WTC11 (cell line): ENCODE measurements at regions not wholly inside any gene's neighbourhood (a gene's known extent, or its start where the extent isn't known, plus 50 kb on each side); places are given as distances from the start of the nearest gene placed in this dataset.

ENCODE experiments used
- ATAC-seq: fragments of 200-7000 bp; cut with Tn5 transposase; 2 replicates; pipeline ENCODE4 v1.10.0; 2021; ENCODE audit warnings: mild to moderate bottlenecking, moderate library complexity
- CTCF ChIA-PET: fragments of 300-600 bp; sonication (Branson Sonifier 250); formaldehyde crosslinking; loops from one replicate; lab custom pipeline; 2021; ENCODE audit warnings: antibody characterized with exemption; lab: Charles Lee
- POLR2A ChIA-PET: fragments of 350-600 bp; sonication (Branson Sonifier 250); formaldehyde crosslinking; loops from one replicate; lab custom pipeline; 2021; ENCODE audit warnings: antibody characterized with exemption; lab: Charles Lee
- DNase-seq: peaks from one replicate; pipeline ENCODE4 v3.0.0; 2021; ENCODE audit warnings: low spot score
- H3K27ac Mint-ChIP-seq: 2 replicates; pipeline ENCODE4 v1.8.0; 2021; ENCODE audit warnings: mixed read lengths
- H3K27me3 Mint-ChIP-seq: 2 replicates; pipeline ENCODE4 v1.8.0; 2021; ENCODE audit warnings: low read depth, mild to moderate bottlenecking, moderate library complexity, mixed read lengths
- H3K36me3 Mint-ChIP-seq: 2 replicates; pipeline ENCODE4 v1.8.0; 2021; ENCODE audit warnings: mixed read lengths
- H3K4me1 Mint-ChIP-seq: 2 replicates; pipeline ENCODE4 v1.8.0; 2022; ENCODE audit warnings: mixed read lengths
- H3K4me3 Mint-ChIP-seq: 2 replicates; pipeline ENCODE4 v1.8.0; 2021; ENCODE audit warnings: mild to moderate bottlenecking, moderate library complexity, mixed read lengths
- H3K9me3 Mint-ChIP-seq: 2 replicates; pipeline ENCODE4 v1.8.0; 2021; ENCODE audit warnings: mixed read lengths
- ATF2 ChIP-seq: sonication (generic); formaldehyde crosslinking; IDR thresholded peaks from 2 replicates; pipeline ENCODE4 v1.8.1; 2022; ENCODE audit warnings: low read depth, missing genetic modification reagents, borderline replicate concordance
- GRHL2 ChIP-seq: fragments of 250-450 bp; sonication (Bioruptor Pico); IDR thresholded peaks from 2 replicates; pipeline ENCODE4 v1.8.0; 2022; ENCODE audit warnings: mild to moderate bottlenecking, moderate library complexity; ENCODE audit not compliant: insufficient replicate concordance, severe bottlenecking
- HMGA2 ChIP-seq: fragments of 250-450 bp; sonication (Bioruptor Pico); IDR thresholded peaks from 2 replicates; pipeline ENCODE4 v1.4.0; 2021; ENCODE audit warnings: mild to moderate bottlenecking, moderate library complexity
- MXD4 ChIP-seq: fragments of 250-450 bp; sonication (Bioruptor Pico); IDR thresholded peaks from 2 replicates; pipeline ENCODE4 v1.8.0; 2021; ENCODE audit warnings: mild to moderate bottlenecking, moderate library complexity, borderline replicate concordance
- NFATC4 ChIP-seq: fragments of 250-450 bp; sonication (Bioruptor Pico); IDR thresholded peaks from 2 replicates; pipeline ENCODE4 v1.9.0; 2021; ENCODE audit warnings: mild to moderate bottlenecking
- PRRX2 ChIP-seq: fragments of 250-450 bp; sonication (Bioruptor Pico); IDR thresholded peaks from 2 replicates; pipeline ENCODE4 v1.8.0; 2021; ENCODE audit warnings: mild to moderate bottlenecking
- SMAD4 ChIP-seq: sonication (generic); formaldehyde crosslinking; IDR thresholded peaks from 2 replicates; pipeline ENCODE4 v1.8.0; 2022; ENCODE audit warnings: mild to moderate bottlenecking, missing genetic modification reagents
- TCF7 ChIP-seq: sonication (generic); formaldehyde crosslinking; IDR thresholded peaks from 2 replicates; pipeline ENCODE4 v1.8.0; 2022; ENCODE audit warnings: mild to moderate bottlenecking, low read depth, missing genetic modification reagents, moderate library complexity
- TP53 ChIP-seq: sonication (generic); formaldehyde crosslinking; IDR thresholded peaks from 2 replicates; pipeline ENCODE4 v1.8.1; 2023; ENCODE audit warnings: mild to moderate bottlenecking, missing genetic modification reagents
- ZNF532 ChIP-seq: fragments of 250-450 bp; sonication (Bioruptor Pico); IDR thresholded peaks from 2 replicates; pipeline ENCODE4 v1.9.0; 2021; ENCODE audit warnings: mild to moderate bottlenecking, borderline replicate concordance
- TF ChIP-seq, protein P1 (sequence below): sonication (generic); formaldehyde crosslinking; IDR thresholded peaks from 2 replicates; pipeline ENCODE4 v1.8.1; 2022; ENCODE audit warnings: mild to moderate bottlenecking, moderate library complexity, missing genetic modification reagents
- TF ChIP-seq, protein P2 (sequence below): fragments of 250-450 bp; sonication (Bioruptor Pico); IDR thresholded peaks from 2 replicates; pipeline ENCODE4 v2.1.2; 2022; ENCODE audit warnings: mild to moderate bottlenecking, moderate library complexity
- TF ChIP-seq, protein P3 (sequence below): sonication (generic); formaldehyde crosslinking; IDR thresholded peaks from 2 replicates; pipeline ENCODE4 v1.8.0; 2023; ENCODE audit warnings: missing genetic modification reagents, mild to moderate bottlenecking, borderline replicate concordance
- TF ChIP-seq, protein P4 (sequence below): sonication (generic); formaldehyde crosslinking; IDR thresholded peaks from 2 replicates; pipeline ENCODE4 v1.8.1; 2023; ENCODE audit warnings: mild to moderate bottlenecking, moderate library complexity, missing genetic modification reagents

DNA sequence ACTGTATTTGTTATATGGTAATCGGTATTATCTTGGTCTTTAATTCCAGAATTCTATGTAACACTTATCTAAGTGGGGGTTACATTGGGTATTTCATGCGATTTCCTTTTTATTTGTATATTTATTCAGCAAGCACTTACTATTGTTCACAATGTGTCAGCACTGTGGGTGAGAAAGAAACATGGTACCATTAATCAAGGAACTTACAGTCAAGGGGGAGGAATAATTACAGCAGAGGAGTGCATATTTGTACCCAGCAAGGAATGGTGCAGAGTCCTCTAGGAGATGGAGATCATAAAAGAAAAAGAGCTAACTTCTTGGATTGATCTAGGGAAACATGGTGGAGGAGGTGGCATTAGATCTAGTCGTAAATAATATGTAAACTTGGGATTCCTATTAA, 117.0 kb upstream of the KCNJ16 start:
- no peak for ATAC-seq
- DNase-seq: no peak
- CTCF ChIA-PET: no interaction called here
- H3K36me3 Mint-ChIP-seq: no peaks in the 10 kb centered on the region
- no peak overlapping the region for H3K27ac Mint-ChIP-seq
- peaks cover 22% of the 10 kb centered on the region for H3K4me1 Mint-ChIP-seq
- H3K27me3 Mint-ChIP-seq: no peaks in the 10 kb centered on the region; the same call in 1 of the 2 replicates
- H3K9me3 Mint-ChIP-seq: peaks cover 4% of the 10 kb centered on the region
- TF ChIP-seq SMAD4 (CRISPR knock-in tag): no peak
- TF ChIP-seq, protein P1, sequence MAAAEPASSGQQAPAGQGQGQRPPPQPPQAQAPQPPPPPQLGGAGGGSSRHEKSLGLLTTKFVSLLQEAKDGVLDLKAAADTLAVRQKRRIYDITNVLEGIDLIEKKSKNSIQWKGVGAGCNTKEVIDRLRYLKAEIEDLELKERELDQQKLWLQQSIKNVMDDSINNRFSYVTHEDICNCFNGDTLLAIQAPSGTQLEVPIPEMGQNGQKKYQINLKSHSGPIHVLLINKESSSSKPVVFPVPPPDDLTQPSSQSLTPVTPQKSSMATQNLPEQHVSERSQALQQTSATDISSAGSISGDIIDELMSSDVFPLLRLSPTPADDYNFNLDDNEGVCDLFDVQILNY (CRISPR knock-in tag): no peak
- no peak for TF ChIP-seq ZNF532
- TF ChIP-seq, protein P2, sequence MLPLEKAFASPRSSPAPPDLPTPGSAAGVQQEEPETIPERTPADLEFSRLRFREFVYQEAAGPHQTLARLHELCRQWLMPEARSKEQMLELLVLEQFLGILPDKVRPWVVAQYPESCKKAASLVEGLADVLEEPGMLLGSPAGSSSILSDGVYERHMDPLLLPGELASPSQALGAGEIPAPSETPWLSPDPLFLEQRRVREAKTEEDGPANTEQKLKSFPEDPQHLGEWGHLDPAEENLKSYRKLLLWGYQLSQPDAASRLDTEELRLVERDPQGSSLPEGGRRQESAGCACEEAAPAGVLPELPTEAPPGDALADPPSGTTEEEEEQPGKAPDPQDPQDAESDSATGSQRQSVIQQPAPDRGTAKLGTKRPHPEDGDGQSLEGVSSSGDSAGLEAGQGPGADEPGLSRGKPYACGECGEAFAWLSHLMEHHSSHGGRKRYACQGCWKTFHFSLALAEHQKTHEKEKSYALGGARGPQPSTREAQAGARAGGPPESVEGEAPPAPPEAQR (CRISPR knock-in tag): no peak
- TF ChIP-seq, protein P3, sequence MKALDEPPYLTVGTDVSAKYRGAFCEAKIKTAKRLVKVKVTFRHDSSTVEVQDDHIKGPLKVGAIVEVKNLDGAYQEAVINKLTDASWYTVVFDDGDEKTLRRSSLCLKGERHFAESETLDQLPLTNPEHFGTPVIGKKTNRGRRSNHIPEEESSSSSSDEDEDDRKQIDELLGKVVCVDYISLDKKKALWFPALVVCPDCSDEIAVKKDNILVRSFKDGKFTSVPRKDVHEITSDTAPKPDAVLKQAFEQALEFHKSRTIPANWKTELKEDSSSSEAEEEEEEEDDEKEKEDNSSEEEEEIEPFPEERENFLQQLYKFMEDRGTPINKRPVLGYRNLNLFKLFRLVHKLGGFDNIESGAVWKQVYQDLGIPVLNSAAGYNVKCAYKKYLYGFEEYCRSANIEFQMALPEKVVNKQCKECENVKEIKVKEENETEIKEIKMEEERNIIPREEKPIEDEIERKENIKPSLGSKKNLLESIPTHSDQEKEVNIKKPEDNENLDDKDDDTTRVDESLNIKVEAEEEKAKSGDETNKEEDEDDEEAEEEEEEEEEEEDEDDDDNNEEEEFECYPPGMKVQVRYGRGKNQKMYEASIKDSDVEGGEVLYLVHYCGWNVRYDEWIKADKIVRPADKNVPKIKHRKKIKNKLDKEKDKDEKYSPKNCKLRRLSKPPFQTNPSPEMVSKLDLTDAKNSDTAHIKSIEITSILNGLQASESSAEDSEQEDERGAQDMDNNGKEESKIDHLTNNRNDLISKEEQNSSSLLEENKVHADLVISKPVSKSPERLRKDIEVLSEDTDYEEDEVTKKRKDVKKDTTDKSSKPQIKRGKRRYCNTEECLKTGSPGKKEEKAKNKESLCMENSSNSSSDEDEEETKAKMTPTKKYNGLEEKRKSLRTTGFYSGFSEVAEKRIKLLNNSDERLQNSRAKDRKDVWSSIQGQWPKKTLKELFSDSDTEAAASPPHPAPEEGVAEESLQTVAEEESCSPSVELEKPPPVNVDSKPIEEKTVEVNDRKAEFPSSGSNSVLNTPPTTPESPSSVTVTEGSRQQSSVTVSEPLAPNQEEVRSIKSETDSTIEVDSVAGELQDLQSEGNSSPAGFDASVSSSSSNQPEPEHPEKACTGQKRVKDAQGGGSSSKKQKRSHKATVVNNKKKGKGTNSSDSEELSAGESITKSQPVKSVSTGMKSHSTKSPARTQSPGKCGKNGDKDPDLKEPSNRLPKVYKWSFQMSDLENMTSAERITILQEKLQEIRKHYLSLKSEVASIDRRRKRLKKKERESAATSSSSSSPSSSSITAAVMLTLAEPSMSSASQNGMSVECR (CRISPR knock-in tag): no peak
- no peak for TF ChIP-seq ATF2 (CRISPR knock-in tag)
- POLR2A ChIA-PET: no interaction called here
- H3K4me3 Mint-ChIP-seq: no peak overlapping the region

GRCh38 chr17:69959283-69959682, 115.7 kb upstream of the KCNJ16 start:
- ATAC-seq (no peak), DNase-seq (no peak)
- H3K36me3 Mint-ChIP-seq: no peaks in the 10 kb centered on the region
- peaks cover 22% of the 10 kb centered on the region for H3K4me1 Mint-ChIP-seq
- no peaks in the 10 kb centered on the region; the same call in 1 of the 2 replicates for H3K27me3 Mint-ChIP-seq
- H3K4me3 Mint-ChIP-seq: no peak overlapping the region
- ChIA-PET CTCF (no interaction called here), POLR2A (no interaction called here)
- H3K9me3 Mint-ChIP-seq: peaks cover 5% of the 10 kb centered on the region
- TF ChIP-seq TP53 (CRISPR knock-in tag) (no peak), NFATC4 (CRISPR knock-in tag) (no peak), GRHL2 (CRISPR knock-in tag) (no peak), MXD4 (CRISPR knock-in tag) (no peak), PRRX2 (CRISPR knock-in tag) (no peak), TCF7 (no peak), HMGA2 (CRISPR knock-in tag) (no peak)
- TF ChIP-seq, protein P4, sequence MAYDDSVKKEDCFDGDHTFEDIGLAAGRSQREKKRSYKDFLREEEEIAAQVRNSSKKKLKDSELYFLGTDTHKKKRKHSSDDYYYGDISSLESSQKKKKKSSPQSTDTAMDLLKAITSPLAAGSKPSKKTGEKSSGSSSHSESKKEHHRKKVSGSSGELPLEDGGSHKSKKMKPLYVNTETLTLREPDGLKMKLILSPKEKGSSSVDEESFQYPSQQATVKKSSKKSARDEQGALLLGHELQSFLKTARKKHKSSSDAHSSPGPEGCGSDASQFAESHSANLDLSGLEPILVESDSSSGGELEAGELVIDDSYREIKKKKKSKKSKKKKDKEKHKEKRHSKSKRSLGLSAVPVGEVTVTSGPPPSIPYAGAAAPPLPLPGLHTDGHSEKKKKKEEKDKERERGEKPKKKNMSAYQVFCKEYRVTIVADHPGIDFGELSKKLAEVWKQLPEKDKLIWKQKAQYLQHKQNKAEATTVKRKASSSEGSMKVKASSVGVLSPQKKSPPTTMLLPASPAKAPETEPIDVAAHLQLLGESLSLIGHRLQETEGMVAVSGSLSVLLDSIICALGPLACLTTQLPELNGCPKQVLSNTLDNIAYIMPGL (CRISPR knock-in tag): no peak
- TF ChIP-seq, protein P1 (CRISPR knock-in tag): no peak
- TF ChIP-seq, all 79 proteins: peak for 0
- no peak overlapping the region for H3K27ac Mint-ChIP-seq
